A204.1 (cell line): ENCODE measurements at regions not wholly inside any gene's neighbourhood (a gene's known extent, or its start where the extent isn't known, plus 50 kb on each side); places are given as distances from the start of the nearest gene placed in this dataset.

ENCODE experiments used
- FAIRE-seq: peaks from 2 replicates; lab custom pipeline; 2012; peaks lifted over from hg19 to GRCh38; lab: Jason Lieb, UNC

DNA sequence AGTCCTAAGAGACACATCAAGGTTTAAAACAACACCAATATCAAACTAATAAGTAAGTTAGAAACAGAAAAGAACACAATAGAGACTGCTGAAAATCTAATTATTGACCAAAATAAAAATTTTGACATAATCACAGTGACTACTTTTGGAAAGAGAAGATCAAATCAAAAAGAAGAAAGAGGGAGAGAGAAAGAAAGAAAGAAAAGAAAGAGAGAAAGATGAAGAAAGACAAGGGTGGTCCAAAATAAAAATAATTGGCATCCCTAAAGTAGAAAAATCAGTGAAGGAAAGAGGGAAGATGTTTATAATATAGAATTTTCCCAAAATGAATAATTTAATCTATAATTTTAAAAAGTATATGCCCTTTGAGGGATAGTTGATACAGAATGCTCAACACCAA is 118.8 kb upstream of the VIPR2 start:
- no peak for FAIRE-seq

DNA sequence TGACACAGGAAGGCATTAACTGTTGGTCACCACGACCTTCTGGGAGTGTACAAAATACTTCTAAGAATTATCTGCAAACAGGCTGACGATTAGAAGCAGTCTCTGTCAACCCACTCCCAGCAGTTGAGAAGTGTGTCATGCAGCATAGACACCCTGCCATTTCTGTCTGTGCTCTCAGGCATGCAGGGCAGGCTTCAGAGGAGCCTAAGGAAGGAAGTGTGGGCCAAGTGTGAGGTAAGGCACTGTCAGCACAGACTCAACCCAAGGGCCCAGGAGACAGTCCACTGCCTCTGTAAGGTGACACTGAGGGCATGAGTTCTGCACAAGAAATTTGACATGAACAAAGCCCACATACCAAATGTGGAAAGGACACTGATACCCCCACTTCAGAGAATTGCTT is 109.0 kb upstream of the VIPR2 start:
- no peak for FAIRE-seq

GRCh38 chr7:159250471-159250870 is 105.8 kb upstream of the VIPR2 start:
- no peak for FAIRE-seq

DNA sequence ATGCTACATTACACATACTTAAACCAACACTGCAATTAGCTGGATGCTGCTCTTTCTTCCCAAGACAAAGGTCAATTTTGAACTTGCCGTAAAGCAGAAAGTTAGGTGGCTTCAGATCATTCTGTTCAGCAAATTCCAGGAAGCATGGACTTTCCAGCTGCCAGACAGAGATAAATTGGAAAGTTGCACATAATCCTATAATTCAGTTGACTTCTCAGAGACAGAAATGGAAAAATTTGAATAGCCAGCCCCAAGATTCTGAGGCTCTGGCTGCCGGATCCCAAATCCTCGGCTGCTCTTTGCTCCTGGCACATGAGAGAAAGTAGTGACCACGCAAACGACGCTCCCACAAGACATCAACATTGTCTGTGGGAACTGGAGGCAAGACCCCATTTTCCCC is 105.0 kb upstream of the VIPR2 start:
- no peak for FAIRE-seq

- no peak for FAIRE-seq
Measured at GRCh38 chr7:159247910-159248309, 103.2 kb upstream of the VIPR2 start.

- FAIRE-seq, result no peak
Measured at GRCh38 chr7:159246702-159247480, 102.2 kb upstream of the VIPR2 start.

- no peak for FAIRE-seq
Measured at GRCh38 chr7:159240962-159241361, 96.3 kb upstream of the VIPR2 start.

- FAIRE-seq, result no peak
Measured at GRCh38 chr7:159239028-159239427, 94.4 kb upstream of the VIPR2 start.

GRCh38 chr7:159238541-159238940 is 93.9 kb upstream of the VIPR2 start:
- FAIRE-seq, result no peak

DNA sequence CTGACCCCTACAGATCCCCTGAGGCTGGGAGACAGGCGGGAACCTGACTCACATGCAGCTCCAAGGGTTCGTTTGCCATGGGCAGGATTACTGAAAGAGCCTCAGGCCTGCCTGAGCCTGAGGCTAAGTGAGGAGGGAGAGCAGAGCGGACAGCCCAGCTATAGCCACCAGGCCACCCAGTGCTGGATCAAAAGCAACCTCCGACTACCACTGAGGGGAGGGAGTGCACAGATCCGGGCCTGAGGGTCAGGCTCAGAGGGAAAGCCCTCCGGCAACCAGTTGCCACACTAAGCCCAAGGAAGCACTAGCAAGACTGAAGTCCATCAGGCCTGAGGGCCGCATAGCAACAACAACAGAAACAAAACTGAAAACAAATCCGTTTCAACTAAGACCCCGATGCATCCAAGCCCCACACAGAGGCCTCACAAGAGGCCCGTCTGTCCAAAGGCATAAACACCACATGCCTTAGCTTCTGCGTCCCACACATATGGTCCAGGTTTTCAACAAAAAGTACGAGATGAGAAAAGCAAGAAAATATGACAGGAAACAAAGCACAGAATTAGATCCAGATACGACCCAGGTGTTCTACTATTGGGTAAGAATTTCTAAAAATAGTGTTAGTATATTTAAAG is 92.5 kb upstream of the VIPR2 start:
- FAIRE-seq, result no peak

GRCh38 chr7:159231017-159231416 is 86.3 kb upstream of the VIPR2 start:
- FAIRE-seq, result no peak

GRCh38 chr7:159229683-159230475 is 85.2 kb upstream of the VIPR2 start:
- no peak for FAIRE-seq

GRCh38 chr7:159227433-159227832 is 82.8 kb upstream of the VIPR2 start:
- FAIRE-seq, result no peak

DNA sequence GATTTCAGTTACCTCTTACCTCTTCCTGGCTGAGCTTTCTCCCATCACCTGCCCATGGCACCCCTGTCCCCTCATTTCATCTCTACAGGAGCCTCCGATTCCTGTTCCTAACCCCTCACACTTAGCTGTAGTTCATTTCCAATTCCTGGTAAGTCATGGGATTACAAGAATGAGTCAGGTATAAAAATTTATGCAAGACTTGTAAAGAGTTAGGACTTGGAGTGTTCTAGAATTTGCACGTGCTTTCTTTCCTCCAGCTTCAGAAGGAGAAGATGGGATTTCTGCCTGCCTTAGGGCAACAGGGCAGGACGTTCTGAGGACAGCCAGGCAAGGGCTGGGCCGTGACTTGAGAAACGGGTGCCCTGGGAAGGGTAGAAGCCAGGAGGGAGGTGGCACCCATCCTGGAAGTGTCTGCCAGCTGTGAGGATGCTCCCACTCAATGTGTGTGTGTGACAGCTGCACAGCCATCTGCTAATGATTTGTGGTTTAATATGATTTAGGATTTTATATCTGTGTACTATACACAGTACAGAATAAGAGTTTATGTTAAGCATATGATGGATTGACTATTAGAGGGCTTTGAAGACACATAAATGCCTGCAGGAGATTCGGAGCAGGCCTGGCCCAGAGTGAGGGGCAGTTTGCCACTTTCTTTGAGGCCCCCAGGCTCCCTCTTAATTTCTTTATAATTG is 81.5 kb upstream of the VIPR2 start:
- no peak for FAIRE-seq

DNA sequence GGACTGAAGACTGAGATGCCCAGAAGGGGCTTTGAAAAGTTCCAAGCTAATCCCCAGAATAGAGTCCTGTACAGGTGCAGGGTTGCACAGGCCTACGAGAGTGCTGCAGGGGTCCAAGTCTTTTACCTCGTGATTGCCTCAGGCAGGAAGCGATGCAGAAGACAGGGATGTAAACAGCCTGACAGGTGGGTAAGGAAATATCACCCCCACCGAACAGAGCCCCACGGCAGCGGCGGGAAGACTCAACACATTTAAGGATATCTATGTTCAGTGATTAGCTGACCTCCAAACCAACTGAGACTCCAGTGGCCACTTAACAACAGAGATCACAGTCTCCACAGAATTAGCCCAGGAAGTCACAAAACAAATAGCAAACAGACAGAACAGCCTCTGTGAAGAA is 73.9 kb upstream of the VIPR2 start:
- no peak for FAIRE-seq

DNA sequence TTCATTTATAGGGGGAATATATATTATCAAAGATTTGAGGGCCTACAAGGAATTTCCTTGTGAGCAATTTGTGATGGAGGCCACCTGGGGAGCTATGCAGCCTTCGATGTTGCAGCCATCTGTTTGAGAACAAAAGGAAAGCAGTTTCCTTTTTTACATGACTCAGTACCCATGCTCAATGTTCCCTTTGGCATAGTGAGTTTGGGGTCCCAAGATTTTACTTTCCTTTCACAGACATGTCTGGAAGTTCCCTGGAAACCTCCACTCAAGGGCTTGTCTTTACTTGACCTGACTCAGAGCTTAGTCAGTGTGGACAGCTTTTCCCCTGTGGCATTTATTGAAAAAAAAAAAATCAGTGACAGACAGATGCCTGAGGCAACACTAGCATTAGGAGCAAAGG is 73.5 kb upstream of the VIPR2 start:
- FAIRE-seq, result no peak

- no peak for FAIRE-seq
Measured at GRCh38 chr7:159215076-159215475, 70.4 kb upstream of the VIPR2 start.

DNA sequence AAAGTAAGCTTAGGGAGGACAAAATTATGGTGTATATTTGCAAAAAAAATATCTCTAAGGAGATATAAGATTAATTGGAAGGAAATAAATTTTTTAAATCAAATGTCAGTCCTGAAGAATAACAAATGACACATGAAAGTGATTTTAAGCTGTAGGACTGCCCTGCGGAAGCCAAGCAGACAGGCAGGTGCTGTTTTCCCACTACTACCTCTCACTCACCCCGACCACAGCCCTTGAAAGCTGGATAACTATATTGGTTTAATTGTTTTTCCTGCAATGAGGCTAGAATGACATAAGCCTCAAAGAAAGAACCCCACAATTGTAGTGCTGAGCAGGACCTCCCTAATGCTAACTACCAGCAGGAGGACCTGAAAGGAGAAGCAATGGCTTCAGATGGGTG is 68.6 kb upstream of the VIPR2 start:
- FAIRE-seq, result no peak

GRCh38 chr7:159212226-159212625 is 67.6 kb upstream of the VIPR2 start:
- no peak for FAIRE-seq

- FAIRE-seq, result no peak
Measured at GRCh38 chr7:159211540-159212182, 67.0 kb upstream of the VIPR2 start.

DNA sequence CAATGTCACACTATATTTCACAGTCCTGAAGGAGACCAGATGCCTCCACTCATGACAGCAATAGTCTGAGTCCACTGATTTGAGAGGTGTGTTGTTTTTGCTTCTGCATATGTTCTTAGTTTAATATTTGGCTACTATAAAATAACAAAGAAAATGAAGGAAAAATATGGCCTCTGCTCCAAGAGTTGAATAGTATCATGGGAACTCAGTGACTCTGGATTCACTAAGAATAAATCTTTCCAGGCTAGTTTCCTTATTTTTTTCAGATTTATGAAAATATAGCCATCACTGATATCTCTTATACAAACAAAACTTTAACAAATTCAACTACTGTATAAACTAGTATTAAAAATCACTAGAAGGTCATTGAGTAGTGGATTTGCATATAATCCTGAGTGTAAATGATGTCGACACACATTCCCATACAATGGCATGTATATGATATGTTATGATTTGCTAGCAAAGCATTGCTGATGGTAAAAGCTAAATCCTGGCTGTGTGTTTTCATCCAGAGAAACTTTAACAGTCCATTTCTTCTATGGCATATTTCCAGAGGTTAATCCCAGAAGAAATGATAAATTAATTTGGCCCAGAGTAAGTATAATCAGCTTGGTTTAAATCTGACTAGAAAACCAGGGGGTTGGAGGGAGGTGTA is 66.0 kb upstream of the VIPR2 start:
- no peak for FAIRE-seq

- FAIRE-seq, result no peak
Measured at GRCh38 chr7:159209429-159209828, 64.8 kb upstream of the VIPR2 start.
